SU-DHL-6 (cell line): ENCODE measurements at regions not wholly inside any gene's neighbourhood (a gene's known extent, or its start where the extent isn't known, plus 50 kb on each side); places are given as distances from the start of the nearest gene placed in this dataset.

ENCODE experiments used
- EZH2phosphoT487 ChIP-seq: fragments of 200-600 bp; sonication (generic), shearing (Covaris generic); conservative IDR thresholded peaks from 2 replicates; pipeline ENCODE4 v1.6.1; 2018; ENCODE audit warnings: mild to moderate bottlenecking, antibody characterized with exemption, low read length, moderate library complexity, mixed read lengths
- TF ChIP-seq, protein P1 (sequence below): fragments of 200-600 bp; sonication (generic); IDR thresholded peaks from one replicate; pipeline ENCODE4 v1.5.1; 2017; ENCODE audit warnings: antibody characterized with exemption, mild to moderate bottlenecking, low read length, moderate library complexity; ENCODE audit not compliant: insufficient read depth, poor library complexity, severe bottlenecking

- TF ChIP-seq, protein P1, sequence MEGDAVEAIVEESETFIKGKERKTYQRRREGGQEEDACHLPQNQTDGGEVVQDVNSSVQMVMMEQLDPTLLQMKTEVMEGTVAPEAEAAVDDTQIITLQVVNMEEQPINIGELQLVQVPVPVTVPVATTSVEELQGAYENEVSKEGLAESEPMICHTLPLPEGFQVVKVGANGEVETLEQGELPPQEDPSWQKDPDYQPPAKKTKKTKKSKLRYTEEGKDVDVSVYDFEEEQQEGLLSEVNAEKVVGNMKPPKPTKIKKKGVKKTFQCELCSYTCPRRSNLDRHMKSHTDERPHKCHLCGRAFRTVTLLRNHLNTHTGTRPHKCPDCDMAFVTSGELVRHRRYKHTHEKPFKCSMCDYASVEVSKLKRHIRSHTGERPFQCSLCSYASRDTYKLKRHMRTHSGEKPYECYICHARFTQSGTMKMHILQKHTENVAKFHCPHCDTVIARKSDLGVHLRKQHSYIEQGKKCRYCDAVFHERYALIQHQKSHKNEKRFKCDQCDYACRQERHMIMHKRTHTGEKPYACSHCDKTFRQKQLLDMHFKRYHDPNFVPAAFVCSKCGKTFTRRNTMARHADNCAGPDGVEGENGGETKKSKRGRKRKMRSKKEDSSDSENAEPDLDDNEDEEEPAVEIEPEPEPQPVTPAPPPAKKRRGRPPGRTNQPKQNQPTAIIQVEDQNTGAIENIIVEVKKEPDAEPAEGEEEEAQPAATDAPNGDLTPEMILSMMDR, result no peak
- no peak for TF ChIP-seq EZH2phosphoT487
These were observed 51.9 kb upstream of the TCERG1L start for GRCh38 chr10:131363416-131363815.
